DMS 273 (cell line): ENCODE measurements at regions not wholly inside any gene's neighbourhood (a gene's known extent, or its start where the extent isn't known, plus 50 kb on each side); places are given as distances from the start of the nearest gene placed in this dataset.
A peak's percentile ranks its signal among the peaks of the same experiment; 100 is the strongest.

ENCODE experiments used
- DNase-seq: peaks from one replicate; lab custom pipeline; 2025; ENCODE audit not compliant: unreplicated experiment; lab: John Stamatoyannopoulos, UW

GRCh38 chr15:67892559-67893377 is 52.9 kb upstream of the RNU6-1 start:
- no peak for DNase-seq

GRCh38 chr15:67895237-67895636 is 55.4 kb upstream of the RNU6-1 start:
- DNase-seq = no peak

GRCh38 chr15:67897646-67898339 is 57.9 kb upstream of the RNU6-1 start:
- DNase-seq = peak; percentile 40

GRCh38 chr15:67899596-67900283 is 59.9 kb upstream of the RNU6-1 start:
- DNase-seq = no peak

GRCh38 chr15:67900621-67901147 is 60.8 kb upstream of the RNU6-1 start:
- no peak for DNase-seq

- DNase-seq = no peak
These were observed 62.1 kb upstream of the RNU6-1 start for GRCh38 chr15:67901922-67902321.

- DNase-seq = no peak
These were observed 62.7 kb upstream of the RNU6-1 start for GRCh38 chr15:67902579-67903009.

- DNase-seq = no peak
These were observed 63.9 kb upstream of the RNU6-1 start for GRCh38 chr15:67903708-67904107.

- DNase-seq = no peak
These were observed 65.8 kb upstream of the RNU6-1 start for GRCh38 chr15:67905628-67906027.

GRCh38 chr15:67906382-67906781 is 66.5 kb upstream of the RNU6-1 start:
- DNase-seq = peak; percentile 17

- DNase-seq = no peak
These were observed 67.4 kb upstream of the RNU6-1 start for GRCh38 chr15:67907184-67907723.

- DNase-seq = no peak
These were observed 68.9 kb upstream of the RNU6-1 start for GRCh38 chr15:67908756-67909155.

- no peak for DNase-seq
These were observed 71.9 kb upstream of the RNU6-1 start for GRCh38 chr15:67911727-67912126.

- DNase-seq = no peak
These were observed 74.2 kb upstream of the RNU6-1 start for GRCh38 chr15:67914028-67914427.

GRCh38 chr15:67914537-67915460 is 75.0 kb upstream of the RNU6-1 start:
- DNase-seq = peak; percentile 47

GRCh38 chr15:67915461-67916374 is 75.9 kb upstream of the RNU6-1 start:
- DNase-seq = peak; percentile 70

GRCh38 chr15:67916565-67916964 is 76.7 kb upstream of the RNU6-1 start:
- DNase-seq = no peak

- DNase-seq = peak; percentile 65
These were observed 77.2 kb upstream of the RNU6-1 start for GRCh38 chr15:67917037-67917436.

GRCh38 chr15:67917636-67918035 is 77.8 kb upstream of the RNU6-1 start:
- DNase-seq = no peak
